GM18870 (cell line): ENCODE measurements at regions not wholly inside any gene's neighbourhood (a gene's known extent, or its start where the extent isn't known, plus 50 kb on each side); places are given as distances from the start of the nearest gene placed in this dataset.

ENCODE experiments used
- ATAC-seq: cut with Tn5 transposase; IDR thresholded peaks from one replicate; pipeline ENCODE4 v1.9.1; 2021; ENCODE audit warnings: moderate library complexity; ENCODE audit not compliant: unreplicated experiment

DNA sequence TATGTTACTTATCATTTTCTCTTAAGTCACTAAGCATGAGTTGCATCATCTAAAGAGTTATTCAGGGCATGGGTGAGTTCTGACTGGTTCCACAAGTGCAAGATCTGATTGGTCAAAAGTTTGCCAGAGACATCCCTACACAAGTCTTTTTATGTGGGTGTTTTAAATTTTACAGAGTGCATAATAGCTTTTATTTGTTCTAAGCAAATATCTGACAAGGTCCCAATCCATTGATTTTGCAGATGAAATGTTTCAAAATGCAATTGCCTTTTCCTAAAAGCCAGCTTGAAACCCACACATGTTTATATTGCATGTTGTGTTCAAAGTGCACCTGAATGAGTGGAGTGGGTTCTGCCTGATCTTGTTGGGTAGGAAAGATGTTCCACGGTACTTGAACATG lies 101.7 kb upstream of the PAX6 start:
- ATAC-seq = no peak

DNA sequence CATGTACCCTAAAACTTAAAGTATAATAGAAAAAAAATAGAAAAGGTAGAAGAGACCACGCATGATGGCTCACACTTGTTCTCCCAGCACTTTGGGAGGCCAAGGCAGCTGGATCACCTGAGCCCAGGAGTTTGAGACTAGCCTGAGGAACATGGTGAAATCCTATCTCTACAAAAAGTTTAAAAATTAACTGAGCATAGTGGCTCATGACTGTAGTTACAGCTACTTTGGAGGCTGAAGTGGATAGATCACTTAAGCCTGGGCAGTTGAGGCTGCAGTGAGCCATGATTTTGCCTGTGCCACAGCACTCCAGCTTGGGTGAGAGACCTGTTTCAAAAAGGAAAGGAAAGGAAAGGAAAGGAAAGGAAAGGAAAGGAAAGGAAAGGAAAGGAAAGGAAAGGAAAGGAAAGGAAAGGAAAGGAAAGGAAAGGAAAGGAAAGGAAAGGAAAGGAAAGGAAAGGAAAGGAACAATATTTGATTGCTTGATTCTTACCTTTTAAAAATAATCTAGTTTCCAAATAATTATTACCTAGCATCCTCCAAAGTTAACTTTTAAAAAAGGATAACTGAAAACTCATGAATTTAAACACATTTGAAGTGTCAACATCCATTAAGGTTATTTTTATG lies 99.9 kb upstream of the PAX6 start:
- no peak for ATAC-seq

DNA sequence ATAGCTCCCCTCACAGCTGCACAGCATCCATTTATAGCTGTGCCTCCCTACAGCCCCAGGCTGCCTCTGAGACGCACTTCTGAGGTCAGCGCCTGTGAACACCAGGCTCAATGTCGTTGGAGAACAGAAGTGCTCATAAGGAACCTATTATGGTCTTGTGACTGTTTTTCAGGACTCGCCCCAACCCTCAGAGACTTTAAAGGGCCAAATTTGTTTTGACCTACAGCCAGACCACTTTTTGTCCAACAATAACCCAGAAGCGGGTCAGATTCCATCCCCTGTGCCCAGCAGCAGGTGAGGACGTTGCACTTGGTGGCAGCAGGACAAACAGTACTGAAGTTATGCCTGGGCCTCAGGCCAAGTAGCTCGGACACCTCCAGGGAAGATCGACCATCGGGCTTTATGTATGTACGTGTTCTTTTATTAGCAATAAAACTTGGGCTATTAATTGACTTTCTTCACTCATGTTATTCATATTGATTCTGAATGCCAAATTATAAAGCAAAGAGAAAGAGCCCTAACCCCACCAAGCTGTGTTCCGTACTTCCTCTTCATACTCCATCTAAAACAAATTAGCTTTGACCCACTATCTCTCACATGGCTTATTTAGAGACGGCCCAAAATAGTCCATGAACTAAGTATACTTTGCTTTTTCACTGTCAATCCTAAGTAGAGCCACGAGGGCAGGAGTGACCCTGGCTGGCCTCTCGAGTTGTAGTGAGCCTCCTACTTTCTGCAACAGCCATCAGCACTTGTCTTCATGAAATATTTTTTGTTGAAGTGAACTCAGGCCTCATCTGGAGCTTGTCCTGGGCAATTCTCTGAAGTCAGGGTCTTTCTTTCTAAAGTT lies 92.3 kb upstream of the PAX6 start:
- ATAC-seq = no peak

DNA sequence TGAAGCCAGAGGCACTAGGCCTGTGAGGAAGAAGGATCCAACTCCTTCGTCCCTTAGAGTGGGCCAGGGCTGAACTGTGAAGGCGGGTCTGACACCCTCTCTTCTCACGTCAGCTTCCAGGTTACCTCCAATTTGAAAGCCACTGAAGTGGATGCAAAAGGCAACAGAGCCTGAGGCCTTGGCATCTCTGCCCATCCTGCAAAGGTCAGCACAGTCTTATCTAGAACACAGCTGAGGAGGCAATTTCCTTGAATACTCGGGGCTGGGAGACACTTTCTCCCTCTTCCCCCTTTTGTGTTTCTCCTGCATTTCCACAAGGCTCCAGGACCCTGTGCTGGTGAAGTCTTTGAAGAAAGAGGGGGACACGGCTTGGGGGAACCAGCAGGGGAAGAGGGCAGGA lies 91.6 kb upstream of the PAX6 start:
- ATAC-seq = no peak

DNA sequence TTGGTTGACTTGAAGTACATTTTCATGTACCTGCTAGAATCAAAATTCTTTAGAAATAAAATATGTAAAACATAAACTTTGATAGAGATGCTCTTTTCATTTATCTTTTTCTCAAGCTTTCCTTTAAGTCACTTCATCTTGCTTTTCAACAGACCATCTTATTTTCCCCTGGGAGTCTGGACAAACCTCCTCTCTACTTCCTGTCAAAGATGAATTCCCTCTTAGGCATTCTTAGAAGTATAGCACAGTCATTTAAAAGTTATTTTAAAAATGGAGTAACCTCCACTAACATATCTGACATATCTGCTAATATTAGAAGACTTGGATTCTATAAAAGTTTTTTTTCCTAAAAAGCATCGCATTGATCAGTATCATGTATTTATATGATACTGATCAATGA lies 84.8 kb upstream of the PAX6 start:
- no peak for ATAC-seq

DNA sequence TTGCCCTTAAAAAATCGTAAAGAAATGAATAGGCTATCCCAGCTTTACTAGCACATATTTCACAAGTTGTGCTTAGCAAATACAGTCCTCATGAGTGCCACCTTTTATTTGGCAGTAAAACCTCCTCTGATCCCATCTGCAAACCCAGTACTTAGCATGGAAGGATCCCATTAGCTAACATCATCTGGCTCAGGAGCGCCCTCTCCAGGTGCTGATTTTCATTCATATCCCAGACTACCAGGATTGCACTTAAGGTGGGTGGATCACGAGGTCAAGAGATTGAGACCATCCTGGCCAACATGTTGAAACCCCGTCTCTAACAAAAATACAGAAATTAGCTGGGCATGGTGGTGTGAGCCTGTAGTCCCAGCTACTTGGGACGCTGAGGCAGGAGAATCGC lies 76.1 kb upstream of the PAX6 start:
- ATAC-seq = no peak

DNA sequence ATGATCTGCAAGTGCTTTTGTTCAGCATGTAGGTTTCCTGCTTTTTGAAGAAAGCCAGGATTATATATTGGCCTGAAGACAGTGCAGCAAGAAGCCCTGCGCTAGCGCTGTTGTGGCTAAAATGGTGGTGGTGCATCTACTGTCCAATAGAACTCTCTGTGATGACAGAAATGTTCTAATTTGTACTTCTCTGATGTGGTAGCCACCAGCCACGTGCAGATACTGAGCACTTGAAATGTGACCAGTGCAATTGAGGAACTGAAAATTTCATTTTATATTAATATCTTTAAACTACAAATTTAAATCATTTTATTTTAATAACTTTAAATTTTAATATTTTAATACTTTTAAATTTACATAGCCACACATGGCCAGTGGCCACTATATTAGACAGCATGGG lies 73.0 kb upstream of the PAX6 start:
- no peak for ATAC-seq

DNA sequence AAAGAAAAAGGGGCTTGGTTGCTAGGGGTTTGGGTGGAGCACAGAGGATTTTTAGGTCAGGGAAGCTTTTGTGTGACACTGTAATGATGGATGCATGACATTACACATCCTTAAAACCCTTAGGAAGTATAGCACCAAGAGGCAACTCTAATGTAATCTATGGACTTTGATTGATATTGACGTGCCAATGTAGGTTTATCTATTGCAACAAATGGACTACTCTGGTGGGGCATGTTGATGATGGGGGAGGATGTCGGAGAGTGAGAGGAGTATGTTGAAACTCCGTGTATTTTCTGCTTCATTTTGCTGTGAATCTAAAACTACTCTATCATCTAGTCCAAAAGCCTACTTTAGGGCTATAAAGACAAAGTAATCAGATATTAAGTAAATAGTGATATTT lies 72.3 kb upstream of the PAX6 start:
- ATAC-seq = no peak

DNA sequence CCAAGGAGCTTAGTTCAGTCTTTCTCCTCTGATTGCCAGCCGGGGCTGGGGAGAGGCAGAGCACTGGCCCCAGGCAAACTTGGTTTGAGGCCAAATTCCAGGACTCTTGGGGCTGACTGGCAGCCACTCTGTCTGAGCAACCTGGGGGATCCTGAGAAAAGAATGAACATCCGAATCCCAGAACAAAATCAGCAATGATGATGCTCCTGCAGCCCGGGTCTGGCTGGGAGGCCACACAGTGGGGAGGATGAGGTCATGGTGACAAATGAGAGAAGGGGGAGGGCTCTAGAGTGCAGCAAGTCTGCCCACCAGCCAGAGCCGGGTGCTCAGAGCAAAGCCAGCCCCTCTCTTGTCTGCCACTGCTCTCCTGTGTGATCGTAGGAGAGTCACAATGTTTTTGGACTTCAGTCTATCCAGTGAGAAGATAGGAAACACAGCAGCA lies 71.8 kb upstream of the PAX6 start:
- no peak for ATAC-seq

DNA sequence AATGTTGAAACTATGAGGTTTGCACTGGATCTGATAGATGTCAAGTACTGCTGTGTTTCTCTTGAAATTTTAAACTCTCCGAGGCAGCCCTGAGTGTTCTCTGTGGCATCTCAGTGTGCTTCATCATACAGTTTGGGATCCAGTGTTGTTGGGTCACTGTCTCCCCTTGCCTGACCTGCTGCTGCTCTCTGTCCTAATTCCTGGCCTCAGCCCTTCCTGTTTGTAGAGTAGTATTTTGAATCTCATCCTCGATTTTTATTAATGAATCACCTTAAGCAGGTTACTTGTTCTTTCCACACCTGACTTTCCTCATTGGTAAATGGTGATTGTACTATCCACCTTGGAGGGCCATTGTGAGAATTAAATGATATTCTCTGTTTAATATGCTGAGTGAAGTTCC lies 70.7 kb upstream of the PAX6 start:
- ATAC-seq = no peak

DNA sequence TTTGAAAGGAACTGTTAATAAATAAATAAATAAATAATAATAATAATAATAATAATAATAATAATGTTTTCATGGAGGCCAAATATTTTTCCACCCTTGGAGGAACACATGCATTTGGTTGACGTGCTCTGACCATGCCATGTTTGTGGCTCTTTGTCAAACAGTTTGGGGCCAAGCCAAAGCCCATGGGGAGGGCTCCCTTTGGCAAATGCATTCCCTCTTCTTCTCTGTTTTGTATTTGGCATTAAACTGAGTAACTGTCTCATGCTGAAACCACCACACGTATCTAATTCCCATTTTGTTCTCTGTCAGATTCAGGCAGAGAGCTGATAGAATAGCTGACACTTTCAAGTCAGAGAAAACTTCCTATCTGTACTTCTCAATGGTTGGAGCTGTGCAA lies 68.6 kb upstream of the PAX6 start:
- ATAC-seq = no peak

DNA sequence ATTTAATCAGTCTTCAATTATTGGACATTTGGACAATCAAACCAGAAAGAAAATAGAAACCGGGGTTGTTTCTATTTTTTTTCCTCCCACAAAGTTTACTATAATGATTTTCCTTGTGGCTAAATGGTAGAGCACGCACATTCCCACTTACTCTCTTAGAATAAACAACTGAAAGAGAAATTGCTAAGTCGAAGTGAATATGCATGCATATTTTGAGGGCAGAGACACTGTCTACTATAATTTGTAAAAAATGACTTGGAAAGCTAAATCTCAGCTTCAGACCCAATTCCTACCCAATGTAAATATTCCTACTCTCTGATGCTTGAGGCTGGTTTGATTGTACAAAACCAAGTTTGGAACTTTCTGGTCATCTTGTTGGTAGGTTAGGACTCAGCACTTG lies 66.7 kb upstream of the PAX6 start:
- ATAC-seq = no peak

DNA sequence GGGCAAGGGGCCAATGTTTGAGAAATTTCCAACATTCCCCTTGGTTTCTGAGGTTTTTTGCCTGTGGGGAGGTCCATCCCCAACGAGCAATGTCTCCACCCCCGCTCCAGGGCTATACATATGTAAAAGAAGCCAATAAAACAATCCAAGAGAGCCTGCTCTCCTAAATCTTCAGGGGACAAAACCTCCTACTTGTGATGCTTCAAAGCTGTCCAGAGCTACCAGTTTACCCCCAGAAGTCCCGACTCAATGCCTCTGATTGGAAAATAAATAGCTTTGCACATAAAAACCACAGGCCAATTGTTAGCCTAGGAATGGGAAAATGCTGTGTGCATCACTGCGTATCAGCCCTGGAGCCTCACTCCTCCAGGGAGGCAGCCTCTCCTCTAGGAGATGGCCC lies 66.0 kb upstream of the PAX6 start:
- no peak for ATAC-seq

DNA sequence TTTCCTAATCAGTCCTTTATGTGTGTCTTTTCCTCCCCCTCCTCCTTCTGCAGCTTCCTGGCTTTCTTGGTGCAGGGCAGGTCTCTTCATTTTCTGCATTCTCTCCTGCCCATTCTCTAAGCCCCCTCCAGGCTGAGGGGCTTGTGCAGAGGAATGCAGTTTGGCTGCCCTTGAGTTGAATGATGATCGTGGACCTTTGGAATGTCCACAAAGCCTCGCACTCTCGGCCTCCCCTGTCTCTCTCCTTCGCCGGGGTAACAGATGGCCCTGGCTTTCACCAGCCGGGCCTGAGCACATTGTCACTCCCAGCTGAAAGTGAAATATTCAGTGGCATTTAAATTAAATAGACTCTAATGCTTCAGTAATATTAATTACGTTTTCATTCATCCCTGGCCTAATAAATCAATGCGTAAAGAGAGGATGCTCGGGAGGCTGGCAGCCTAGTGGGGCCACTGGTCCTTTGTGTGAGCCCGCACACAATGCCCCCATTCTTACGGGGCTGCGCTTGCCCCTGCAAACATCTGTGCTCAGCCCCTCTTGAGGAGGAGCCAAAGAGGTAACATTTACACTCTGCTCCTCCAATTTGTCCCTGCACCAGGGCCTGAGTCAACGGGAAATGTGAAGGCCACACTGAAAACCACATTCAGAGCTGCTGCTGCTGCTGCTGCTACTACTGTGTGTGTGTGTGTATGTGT lies 64.9 kb upstream of the PAX6 start:
- ATAC-seq = no peak

DNA sequence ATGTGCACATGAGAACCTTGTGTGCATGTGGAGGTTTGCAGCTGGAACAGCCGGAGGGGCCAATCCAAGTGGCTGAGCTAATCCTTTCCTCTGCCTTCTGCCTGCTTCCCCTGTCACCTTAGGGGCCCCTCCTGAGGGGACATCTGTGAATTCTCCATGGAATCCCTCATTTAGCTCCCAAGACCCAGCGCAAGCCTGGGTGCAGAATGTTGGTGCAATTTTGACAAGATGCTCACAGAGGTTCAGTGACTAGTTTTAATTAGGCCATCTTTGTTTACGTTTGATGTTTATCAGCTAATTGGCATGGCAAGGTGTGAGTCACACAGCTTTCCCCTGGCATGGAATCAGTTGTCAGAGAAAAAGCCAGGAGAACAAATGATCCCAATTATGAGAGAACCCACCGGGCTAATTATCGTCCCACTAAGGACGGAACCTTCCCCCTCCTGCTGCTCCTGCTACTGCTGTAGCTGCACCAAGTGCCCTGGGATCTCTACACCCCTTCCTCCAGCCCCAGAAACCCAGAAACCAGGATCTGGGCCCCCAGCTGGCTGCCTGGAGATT lies 63.6 kb upstream of the PAX6 start:
- ATAC-seq = no peak

DNA sequence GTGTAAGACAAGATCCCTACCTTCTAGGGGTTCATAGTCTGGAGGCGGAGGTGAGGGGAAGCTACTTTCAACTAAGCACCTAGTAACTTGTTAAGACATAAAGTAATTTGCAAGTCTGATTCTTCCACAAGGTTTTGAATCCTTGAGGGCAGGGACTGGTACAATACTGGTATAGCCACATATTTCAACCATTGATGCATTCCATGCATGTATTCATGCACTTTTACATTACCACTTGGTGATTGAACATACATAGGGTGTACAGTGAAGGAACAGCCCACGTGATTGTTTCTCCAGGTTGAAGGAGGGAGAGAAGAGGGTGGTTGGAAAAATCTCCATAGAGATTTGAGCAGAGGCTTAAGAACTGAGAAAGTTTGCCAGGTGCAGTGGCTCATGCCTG lies 62.0 kb upstream of the PAX6 start:
- no peak for ATAC-seq

DNA sequence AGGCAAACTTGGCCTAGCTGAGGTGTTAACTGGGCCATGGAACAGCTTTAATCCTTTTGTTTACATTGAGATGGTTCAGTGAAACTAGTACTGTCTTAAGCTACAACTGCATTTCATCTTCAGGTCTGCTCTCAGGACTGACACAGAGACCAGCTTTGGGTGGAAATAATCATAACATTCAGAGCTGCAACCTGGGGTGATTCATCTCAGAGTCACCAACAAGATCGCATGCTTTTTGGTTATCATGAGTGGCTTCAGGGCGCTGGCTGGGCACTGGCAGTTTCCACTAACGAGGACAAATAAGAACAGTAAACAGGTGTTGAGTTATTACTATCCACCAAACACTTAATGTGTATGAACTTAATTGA lies 60.9 kb upstream of the PAX6 start:
- no peak for ATAC-seq

DNA sequence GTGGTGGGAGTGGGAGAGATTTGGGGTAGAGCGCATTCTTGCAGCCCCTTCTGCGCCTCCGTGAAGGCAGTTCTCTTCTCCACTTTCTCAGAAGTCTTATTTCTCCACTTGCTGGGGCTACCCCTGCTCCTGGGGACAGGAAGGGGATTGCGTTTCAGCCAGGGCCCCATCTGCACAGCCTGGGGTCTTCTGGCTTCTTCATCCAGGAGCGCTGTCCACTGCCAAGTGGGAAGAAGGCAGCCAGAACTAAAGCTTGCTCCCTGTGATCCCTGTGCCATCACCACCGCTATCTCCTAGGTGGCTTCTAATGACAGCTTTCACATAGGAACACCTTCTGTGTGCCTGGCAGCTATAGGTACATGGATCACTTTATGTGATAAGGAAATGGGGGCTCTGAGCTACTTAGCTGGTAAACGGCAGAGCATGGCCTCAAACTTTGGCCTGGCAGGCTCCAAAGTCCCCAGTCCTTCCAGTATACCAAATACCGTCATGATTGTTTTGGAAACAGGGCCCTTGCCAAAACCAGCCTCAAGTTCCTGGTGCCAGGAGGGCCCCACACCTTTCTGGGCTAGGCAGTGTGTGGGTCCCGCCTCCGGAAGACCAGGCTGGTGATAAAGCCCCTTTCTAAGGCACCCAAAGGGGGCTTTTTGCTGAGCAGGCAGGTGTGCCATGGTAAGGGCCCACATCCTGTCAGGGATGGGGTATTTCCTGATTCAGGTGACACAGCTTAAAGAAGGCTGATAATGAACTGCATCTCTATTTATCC lies 60.4 kb upstream of the PAX6 start:
- no peak for ATAC-seq

DNA sequence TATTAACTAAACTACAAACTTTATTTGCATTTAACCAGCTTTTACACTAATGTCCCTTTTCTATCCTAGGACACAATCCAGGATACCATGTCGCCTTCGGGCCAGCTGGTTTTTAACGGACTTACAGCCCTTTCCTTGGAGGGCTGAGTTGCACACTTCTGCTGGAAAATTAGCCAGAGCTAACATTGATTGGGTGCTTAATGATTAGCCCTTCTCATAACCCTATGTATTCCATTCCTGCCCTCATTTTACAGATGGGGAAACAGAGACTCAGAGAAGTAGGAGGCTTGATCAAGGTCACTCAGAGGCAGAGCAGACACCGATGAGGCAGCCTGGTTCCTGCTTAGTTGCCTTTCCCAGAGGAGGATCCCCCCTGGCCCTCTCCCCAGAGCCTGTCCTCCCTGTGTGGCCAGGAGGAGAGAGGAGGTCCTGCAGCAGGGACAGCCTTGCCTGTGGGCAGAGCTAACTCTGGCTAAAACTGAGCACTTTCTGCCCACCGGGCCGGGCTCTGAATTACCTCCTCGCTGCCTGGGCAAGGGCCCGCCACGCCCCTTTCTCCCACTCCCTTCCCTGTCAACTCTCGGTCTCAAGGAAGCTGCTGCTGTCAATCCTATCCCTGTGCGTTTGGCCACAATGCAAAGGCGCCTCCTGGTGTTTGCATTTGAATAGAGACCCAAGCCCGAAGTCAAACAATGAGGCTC lies 59.6 kb upstream of the PAX6 start:
- no peak for ATAC-seq

DNA sequence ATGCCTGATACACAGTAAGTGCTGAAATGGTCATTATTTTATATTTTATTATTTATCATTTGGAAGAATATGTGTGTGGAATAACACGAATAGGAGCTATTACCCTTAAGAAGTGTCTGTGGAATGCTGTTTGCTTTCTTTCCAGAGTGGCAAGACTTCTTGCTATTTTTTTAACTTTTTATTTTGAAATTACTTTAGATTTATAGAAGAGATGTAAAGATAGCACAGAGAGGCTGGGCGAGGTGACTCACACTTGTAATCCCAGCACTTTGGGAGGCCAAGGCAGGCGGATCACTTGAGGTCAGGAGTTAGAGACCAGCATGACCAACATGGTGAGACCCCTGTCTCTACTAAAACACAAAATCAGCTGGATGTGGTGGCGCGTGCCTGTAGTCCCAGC lies 58.9 kb upstream of the PAX6 start:
- ATAC-seq = no peak
